Fibroblast of skin of back (primary cell): ENCODE measurements at regions not wholly inside any gene's neighbourhood (a gene's known extent, or its start where the extent isn't known, plus 50 kb on each side); places are given as distances from the start of the nearest gene placed in this dataset.

ENCODE experiments used
- DNase-seq: peaks from one replicate; pipeline ENCODE4 v3.0.0-alpha.2; 2013

GRCh38 chr12:127621366-127621765 lies 645.6 kb upstream of the TMEM132C start:
- no peak for DNase-seq

GRCh38 chr12:127623362-127623761 lies 643.6 kb upstream of the TMEM132C start:
- DNase-seq: no peak

- no peak for DNase-seq
Observed at GRCh38 chr12:127625176-127625771, 641.7 kb upstream of the TMEM132C start.

GRCh38 chr12:127628645-127629044 lies 638.3 kb upstream of the TMEM132C start:
- DNase-seq: peak; percentile 82

- peak; percentile 23 for DNase-seq
Observed at GRCh38 chr12:127629066-127629820, 637.7 kb upstream of the TMEM132C start.

GRCh38 chr12:127632461-127632860 lies 634.5 kb upstream of the TMEM132C start:
- no peak for DNase-seq

- DNase-seq: no peak
Observed at GRCh38 chr12:127635838-127636237, 631.1 kb upstream of the TMEM132C start.

- DNase-seq: peak; percentile 12
Observed at GRCh38 chr12:127636882-127637281, 630.1 kb upstream of the TMEM132C start.

GRCh38 chr12:127640181-127640886 lies 626.6 kb upstream of the TMEM132C start:
- DNase-seq: peak; percentile 81

GRCh38 chr12:127642208-127642607 lies 624.8 kb upstream of the TMEM132C start:
- DNase-seq: no peak

- no peak for DNase-seq
Observed at GRCh38 chr12:127648321-127648720, 618.6 kb upstream of the TMEM132C start.

- DNase-seq: no peak
Observed at GRCh38 chr12:127649961-127650360, 617.0 kb upstream of the TMEM132C start.

GRCh38 chr12:127650626-127651025 lies 616.3 kb upstream of the TMEM132C start:
- DNase-seq: peak; percentile 60

GRCh38 chr12:127652281-127652680 lies 614.7 kb upstream of the TMEM132C start:
- DNase-seq: no peak

- no peak for DNase-seq
Observed at GRCh38 chr12:127654383-127654985, 612.5 kb upstream of the TMEM132C start.

- DNase-seq: peak; percentile 54
Observed at GRCh38 chr12:127655691-127656090, 611.3 kb upstream of the TMEM132C start.

- no peak for DNase-seq
Observed at GRCh38 chr12:127656266-127656665, 610.7 kb upstream of the TMEM132C start.

GRCh38 chr12:127657036-127657435 lies 609.9 kb upstream of the TMEM132C start:
- peak; percentile 20 for DNase-seq

- DNase-seq: no peak
Observed at GRCh38 chr12:127660961-127661360, 606.0 kb upstream of the TMEM132C start.

GRCh38 chr12:127663716-127664115 lies 603.3 kb upstream of the TMEM132C start:
- no peak for DNase-seq

GRCh38 chr12:127664901-127665300 lies 602.1 kb upstream of the TMEM132C start:
- no peak for DNase-seq

GRCh38 chr12:127667131-127667685 lies 599.8 kb upstream of the TMEM132C start:
- DNase-seq: peak; percentile 17

GRCh38 chr12:127670294-127670693 lies 596.7 kb upstream of the TMEM132C start:
- no peak for DNase-seq
